Epithelial cell of proximal tubule (primary cell): ENCODE measurements at regions not wholly inside any gene's neighbourhood (a gene's known extent, or its start where the extent isn't known, plus 50 kb on each side); places are given as distances from the start of the nearest gene placed in this dataset.

Experiments used
- DNase-seq: peaks from one replicate; pipeline ENCODE4 v3.0.0-alpha.2; 2011; ENCODE audit warnings: low read depth
- H3K4me3 ChIP-seq: 2 replicates; pipeline ENCODE4 v1.5.1; 2011; ENCODE audit warnings: low read depth, mild to moderate bottlenecking, low read length
- CTCF ChIP-seq: conservative IDR thresholded peaks from 2 replicates; pipeline ENCODE4 v1.5.1; 2012; ENCODE audit warnings: low read depth, mild to moderate bottlenecking, low read length

- TF ChIP-seq CTCF: no peak
- no peak for DNase-seq
- H3K4me3 ChIP-seq: no peak overlapping the region
These were observed 733.7 kb upstream of the CITED2 start for GRCh38 chr6:140108167-140108566.

GRCh38 chr6:140107216-140107615, 732.8 kb upstream of the CITED2 start:
- H3K4me3 ChIP-seq: no peak overlapping the region
- no peak for TF ChIP-seq CTCF
- no peak for DNase-seq

- peak; percentile 82 for DNase-seq
- TF ChIP-seq CTCF: peak; percentile 44
- no peak overlapping the region for H3K4me3 ChIP-seq
These were observed 731.4 kb upstream of the CITED2 start for GRCh38 chr6:140105857-140106256.

GRCh38 chr6:140105241-140105640, 730.8 kb upstream of the CITED2 start:
- DNase-seq: no peak
- TF ChIP-seq CTCF: no peak
- no peak overlapping the region for H3K4me3 ChIP-seq

GRCh38 chr6:140101818-140102217, 727.4 kb upstream of the CITED2 start:
- no peak for DNase-seq
- TF ChIP-seq CTCF: no peak
- H3K4me3 ChIP-seq: no peak overlapping the region

GRCh38 chr6:140101367-140101766, 726.9 kb upstream of the CITED2 start:
- TF ChIP-seq CTCF: no peak
- DNase-seq: no peak
- H3K4me3 ChIP-seq: no peak overlapping the region

- no peak overlapping the region for H3K4me3 ChIP-seq
- no peak for DNase-seq
- no peak for TF ChIP-seq CTCF
These were observed 721.1 kb upstream of the CITED2 start for GRCh38 chr6:140095532-140095931.
